ENCODE measurements at regions not wholly inside any gene's neighbourhood (a gene's known extent, or its start where the extent isn't known, plus 50 kb on each side); places are given as distances from the start of the nearest gene placed in this dataset.

- ATAC-seq (replicated peaks in 1 of 4) (no peak), DNase-seq (no peak)
- Histone ChIP-seq H3K27ac (ENCODE audit: low read length) (no peak overlapping the region), H3K9me3 (no peaks in the 10 kb centered on the region), H3K4me3 (ENCODE audit: control insufficient read depth in 1 of 2, extremely low read depth in 1 of 2, low read length in 1 of 2) (no peak overlapping the region), H3K36me3 (ENCODE audit: control insufficient read depth in 2 of 2, extremely low read depth in 1 of 2, insufficient read depth in 1 of 2, low read length in 1 of 2) (no peaks in the 10 kb centered on the region), H3K27me3 (replicated peaks in 1 of 2; ENCODE audit: control insufficient read depth in 2 of 2, extremely low read depth in 1 of 2, insufficient read depth in 2 of 2, low read length in 1 of 2) (peaks cover 0 to 3% of the 10 kb centered on the region in 2 experiments), H3K4me1 (ENCODE audit: control insufficient read depth in 1 of 2, extremely low read depth in 1 of 2, insufficient read depth in 2 of 2, low read length in 2 of 2) (no peaks in the 10 kb centered on the region)
- peaks cover 3 to 13% of the 10 kb centered on the region in 2 donors for H3K27me3 Mint-ChIP-seq
- no peaks in the 10 kb centered on the region for H3K36me3 Mint-ChIP-seq
- CTCF ChIA-PET, result no interaction called here
- H3K4me3 Mint-ChIP-seq, result no peak overlapping the region
- H3K9me3 Mint-ChIP-seq, result no peaks in the 10 kb centered on the region
- WGBS (ENCODE audit: insufficient coverage), result no CpG with 5 or more reads among the region's 3 CpGs
- POLR2A ChIA-PET, result no interaction called here
- no peak overlapping the region for H3K27ac Mint-ChIP-seq
- peaks cover 0 to 2% (median 2%) of the 10 kb centered on the region in 3 donors for H3K4me1 Mint-ChIP-seq
Observed at GRCh38 chr9:99736291-99736690, 85.4 kb upstream of the NR4A3 start.

GRCh38 chr9:99737649-99738048, 84.0 kb upstream of the NR4A3 start:
- Histone ChIP-seq H3K36me3 (ENCODE audit: control insufficient read depth in 2 of 2, extremely low read depth in 1 of 2, insufficient read depth in 1 of 2, low read length in 1 of 2) (no peaks in the 10 kb centered on the region), H3K27ac (ENCODE audit: low read length) (no peak overlapping the region), H3K4me3 (ENCODE audit: control insufficient read depth in 1 of 2, extremely low read depth in 1 of 2, low read length in 1 of 2) (no peak overlapping the region), H3K4me1 (ENCODE audit: control insufficient read depth in 1 of 2, extremely low read depth in 1 of 2, insufficient read depth in 2 of 2, low read length in 2 of 2) (no peaks in the 10 kb centered on the region), H3K9me3 (no peaks in the 10 kb centered on the region), H3K27me3 (replicated peaks in 1 of 2; ENCODE audit: control insufficient read depth in 2 of 2, extremely low read depth in 1 of 2, insufficient read depth in 2 of 2, low read length in 1 of 2) (no peaks in the 10 kb centered on the region)
- POLR2A ChIA-PET, result no interaction called here
- CTCF ChIA-PET, result no interaction called here
- Mint-ChIP-seq H3K27ac (no peak overlapping the region), H3K36me3 (no peaks in the 10 kb centered on the region), H3K27me3 (peaks cover 3 to 13% of the 10 kb centered on the region in 2 donors), H3K9me3 (no peaks in the 10 kb centered on the region), H3K4me3 (no peak overlapping the region), H3K4me1 (peaks cover 0 to 2% (median 0%) of the 10 kb centered on the region in 3 donors)
- 76% methylated on average over 3 of the region's 4 CpGs for WGBS (ENCODE audit: insufficient coverage)
- DNase-seq (no peak), ATAC-seq (replicated peaks in 1 of 4) (no peak)

GRCh38 chr9:99743006-99743405, 78.7 kb upstream of the NR4A3 start:
- H3K9me3 ChIP-seq, result no peaks in the 10 kb centered on the region
- no peak overlapping the region for H3K4me3 Mint-ChIP-seq
- peaks cover 0 to 4% of the 10 kb centered on the region in 2 experiments for H3K27me3 ChIP-seq (replicated peaks in 1 of 2; ENCODE audit: control insufficient read depth in 2 of 2, extremely low read depth in 1 of 2, insufficient read depth in 2 of 2, low read length in 1 of 2)
- WGBS (ENCODE audit: insufficient coverage), result no CpG with 5 or more reads among the region's 2 CpGs
- peaks cover 0 to 4% of the 10 kb centered on the region in 2 donors for H3K27me3 Mint-ChIP-seq
- no peaks in the 10 kb centered on the region for H3K36me3 Mint-ChIP-seq
- ChIA-PET CTCF (no interaction called here), POLR2A (no interaction called here)
- H3K27ac ChIP-seq (ENCODE audit: low read length), result no peak overlapping the region
- H3K27ac Mint-ChIP-seq, result no peak overlapping the region
- H3K4me3 ChIP-seq (ENCODE audit: control insufficient read depth in 1 of 2, extremely low read depth in 1 of 2, low read length in 1 of 2), result no peak overlapping the region
- no peaks in the 10 kb centered on the region for H3K36me3 ChIP-seq (ENCODE audit: control insufficient read depth in 2 of 2, extremely low read depth in 1 of 2, insufficient read depth in 1 of 2, low read length in 1 of 2)
- H3K4me1 Mint-ChIP-seq, result no peaks in the 10 kb centered on the region
- DNase-seq, result no peak
- H3K4me1 ChIP-seq (ENCODE audit: control insufficient read depth in 1 of 2, extremely low read depth in 1 of 2, insufficient read depth in 2 of 2, low read length in 2 of 2), result no peaks in the 10 kb centered on the region
- no peak for ATAC-seq (replicated peaks in 1 of 4)
- H3K9me3 Mint-ChIP-seq, result no peaks in the 10 kb centered on the region

GRCh38 chr9:99743455-99743854, 78.2 kb upstream of the NR4A3 start:
- no peak for ATAC-seq (replicated peaks in 1 of 4)
- no peak overlapping the region for H3K27ac ChIP-seq (ENCODE audit: low read length)
- no peaks in the 10 kb centered on the region for H3K4me1 Mint-ChIP-seq
- no peaks in the 10 kb centered on the region for H3K9me3 Mint-ChIP-seq
- peaks cover 0 to 4% of the 10 kb centered on the region in 2 donors for H3K27me3 Mint-ChIP-seq
- no peak overlapping the region for H3K4me3 ChIP-seq (ENCODE audit: control insufficient read depth in 1 of 2, extremely low read depth in 1 of 2, low read length in 1 of 2)
- WGBS (ENCODE audit: insufficient coverage), result no CpG with 5 or more reads among the region's 3 CpGs
- ChIA-PET CTCF (no interaction called here), POLR2A (no interaction called here)
- H3K36me3 Mint-ChIP-seq, result no peaks in the 10 kb centered on the region
- H3K9me3 ChIP-seq, result no peaks in the 10 kb centered on the region
- H3K4me3 Mint-ChIP-seq, result no peak overlapping the region
- DNase-seq, result no peak
- no peak overlapping the region for H3K27ac Mint-ChIP-seq
- peaks cover 0 to 4% of the 10 kb centered on the region in 2 experiments for H3K27me3 ChIP-seq (replicated peaks in 1 of 2; ENCODE audit: control insufficient read depth in 2 of 2, extremely low read depth in 1 of 2, insufficient read depth in 2 of 2, low read length in 1 of 2)
- no peaks in the 10 kb centered on the region for H3K36me3 ChIP-seq (ENCODE audit: control insufficient read depth in 2 of 2, extremely low read depth in 1 of 2, insufficient read depth in 1 of 2, low read length in 1 of 2)
- no peaks in the 10 kb centered on the region for H3K4me1 ChIP-seq (ENCODE audit: control insufficient read depth in 1 of 2, extremely low read depth in 1 of 2, insufficient read depth in 2 of 2, low read length in 2 of 2)

- DNase-seq, result no peak
- Histone ChIP-seq H3K4me1 (ENCODE audit: control insufficient read depth in 1 of 2, extremely low read depth in 1 of 2, insufficient read depth in 2 of 2, low read length in 2 of 2) (no peaks in the 10 kb centered on the region), H3K27ac (ENCODE audit: low read length) (no peak overlapping the region), H3K36me3 (ENCODE audit: control insufficient read depth in 2 of 2, extremely low read depth in 1 of 2, insufficient read depth in 1 of 2, low read length in 1 of 2) (no peaks in the 10 kb centered on the region), H3K27me3 (replicated peaks in 1 of 2; ENCODE audit: control insufficient read depth in 2 of 2, extremely low read depth in 1 of 2, insufficient read depth in 2 of 2, low read length in 1 of 2) (peaks cover 0 to 4% of the 10 kb centered on the region in 2 experiments), H3K4me3 (ENCODE audit: control insufficient read depth in 1 of 2, extremely low read depth in 1 of 2, low read length in 1 of 2) (no peak overlapping the region), H3K9me3 (no peaks in the 10 kb centered on the region)
- CTCF ChIA-PET, result no interaction called here
- POLR2A ChIA-PET, result no interaction called here
- H3K27me3 Mint-ChIP-seq, result peaks cover 0 to 5% of the 10 kb centered on the region in 2 donors
- no peak for ATAC-seq (replicated peaks in 1 of 4)
- no peak overlapping the region for H3K4me3 Mint-ChIP-seq
- no peak overlapping the region for H3K27ac Mint-ChIP-seq
- H3K4me1 Mint-ChIP-seq, result no peaks in the 10 kb centered on the region
- no peaks in the 10 kb centered on the region for H3K9me3 Mint-ChIP-seq
- WGBS (ENCODE audit: insufficient coverage), result no CpG with 5 or more reads among the region's 1 CpG
- H3K36me3 Mint-ChIP-seq, result no peaks in the 10 kb centered on the region
Observed at GRCh38 chr9:99744132-99744531, 77.6 kb upstream of the NR4A3 start.

- Mint-ChIP-seq H3K36me3 (no peaks in the 10 kb centered on the region), H3K4me1 (no peaks in the 10 kb centered on the region), H3K27me3 (peaks cover 0 to 5% of the 10 kb centered on the region in 2 donors), H3K4me3 (no peak overlapping the region), H3K27ac (no peak overlapping the region), H3K9me3 (no peaks in the 10 kb centered on the region)
- H3K27me3 ChIP-seq (replicated peaks in 1 of 2; ENCODE audit: control insufficient read depth in 2 of 2, extremely low read depth in 1 of 2, insufficient read depth in 2 of 2, low read length in 1 of 2), result peaks cover 0 to 4% of the 10 kb centered on the region in 2 experiments
- ATAC-seq (replicated peaks in 1 of 4) (no peak), DNase-seq (no peak)
- WGBS (ENCODE audit: insufficient coverage), result 100% methylated on average over 1 of the region's 4 CpGs
- no peak overlapping the region for H3K27ac ChIP-seq (ENCODE audit: low read length)
- ChIA-PET CTCF (no interaction called here), POLR2A (interaction anchor here in 1 of 2 donors (0.6 kb wide), 1 partner anchor 39 kb away, joined by 7 read pairs; no protein-coding TSS in a partner anchor)
- H3K36me3 ChIP-seq (ENCODE audit: control insufficient read depth in 2 of 2, extremely low read depth in 1 of 2, insufficient read depth in 1 of 2, low read length in 1 of 2), result no peaks in the 10 kb centered on the region
- no peaks in the 10 kb centered on the region for H3K4me1 ChIP-seq (ENCODE audit: control insufficient read depth in 1 of 2, extremely low read depth in 1 of 2, insufficient read depth in 2 of 2, low read length in 2 of 2)
- no peaks in the 10 kb centered on the region for H3K9me3 ChIP-seq
- H3K4me3 ChIP-seq (ENCODE audit: control insufficient read depth in 1 of 2, extremely low read depth in 1 of 2, low read length in 1 of 2), result no peak overlapping the region
Observed at GRCh38 chr9:99745085-99745484, 76.6 kb upstream of the NR4A3 start.

- Histone ChIP-seq H3K27me3 (replicated peaks in 1 of 2; ENCODE audit: control insufficient read depth in 2 of 2, extremely low read depth in 1 of 2, insufficient read depth in 2 of 2, low read length in 1 of 2) (peaks cover 0 to 4% of the 10 kb centered on the region in 2 experiments), H3K9me3 (no peaks in the 10 kb centered on the region), H3K4me3 (ENCODE audit: control insufficient read depth in 1 of 2, extremely low read depth in 1 of 2, low read length in 1 of 2) (no peak overlapping the region), H3K27ac (ENCODE audit: low read length) (no peak overlapping the region), H3K4me1 (ENCODE audit: control insufficient read depth in 1 of 2, extremely low read depth in 1 of 2, insufficient read depth in 2 of 2, low read length in 2 of 2) (no peaks in the 10 kb centered on the region), H3K36me3 (ENCODE audit: control insufficient read depth in 2 of 2, extremely low read depth in 1 of 2, insufficient read depth in 1 of 2, low read length in 1 of 2) (no peaks in the 10 kb centered on the region)
- H3K4me1 Mint-ChIP-seq, result no peaks in the 10 kb centered on the region
- H3K9me3 Mint-ChIP-seq, result no peaks in the 10 kb centered on the region
- POLR2A ChIA-PET, result no interaction called here
- no CpG with 5 or more reads among the region's 1 CpG for WGBS (ENCODE audit: insufficient coverage)
- no peak overlapping the region for H3K4me3 Mint-ChIP-seq
- H3K27ac Mint-ChIP-seq, result no peak overlapping the region
- no peak for ATAC-seq (replicated peaks in 1 of 4)
- H3K27me3 Mint-ChIP-seq, result peaks cover 2 to 7% of the 10 kb centered on the region in 2 donors
- no peaks in the 10 kb centered on the region for H3K36me3 Mint-ChIP-seq
- DNase-seq, result no peak
- CTCF ChIA-PET, result no interaction called here
Observed at GRCh38 chr9:99746406-99746805, 75.3 kb upstream of the NR4A3 start.
